Loucy (cell line): ENCODE measurements at regions not wholly inside any gene's neighbourhood (a gene's known extent, or its start where the extent isn't known, plus 50 kb on each side); places are given as distances from the start of the nearest gene placed in this dataset.

Experiments
- H2AFZ ChIP-seq: fragments of 200-600 bp; sonication (generic); 2 replicates; pipeline ENCODE4 v1.6.0; 2016; ENCODE audit warnings: antibody characterized with exemption, mild to moderate bottlenecking, low read length, moderate library complexity
- H3F3A ChIP-seq: fragments of 200-600 bp; 2 replicates; pipeline ENCODE4 v1.6.0; 2016; ENCODE audit warnings: antibody characterized with exemption, low read depth, mild to moderate bottlenecking
- H3K27me3 ChIP-seq: fragments of 200-600 bp; sonication (generic); 2 replicates; pipeline ENCODE4 v1.6.1; 2014; ENCODE audit warnings: low read length, mild to moderate bottlenecking; ENCODE audit not compliant: insufficient read depth, poor library complexity, severe bottlenecking
- H3K36me3 ChIP-seq: fragments of 200-600 bp; sonication (generic); 2 replicates; pipeline ENCODE4 v1.6.1; 2016; ENCODE audit warnings: low read length; ENCODE audit not compliant: insufficient read depth
- H3K4me1 ChIP-seq: fragments of 200-600 bp; sonication (generic); 2 replicates; pipeline ENCODE4 v1.5.1; 2014; ENCODE audit warnings: low read length, mild to moderate bottlenecking; ENCODE audit not compliant: insufficient read depth, poor library complexity, severe bottlenecking
- H3K4me2 ChIP-seq: fragments of 200-600 bp; sonication (generic); 2 replicates; pipeline ENCODE4 v1.6.0; 2014; ENCODE audit warnings: antibody characterized with exemption, low read length, low read depth, mild to moderate bottlenecking; ENCODE audit not compliant: poor library complexity, severe bottlenecking
- H3K4me3 ChIP-seq: fragments of 200-600 bp; sonication (generic); 2 replicates; pipeline ENCODE4 v1.5.1; 2014; ENCODE audit warnings: low read length, mild to moderate bottlenecking, mixed read lengths; ENCODE audit not compliant: poor library complexity, severe bottlenecking
- H3K79me2 ChIP-seq: fragments of 200-600 bp; sonication (generic); 2 replicates; pipeline ENCODE4 v1.6.1; 2014; ENCODE audit warnings: low read length; ENCODE audit not compliant: insufficient read depth
- H3K9ac ChIP-seq: fragments of 200-600 bp; sonication (generic); 2 replicates; pipeline ENCODE4 v1.6.0; 2014; ENCODE audit warnings: mild to moderate bottlenecking, low read depth, low read length, moderate library complexity; ENCODE audit not compliant: poor library complexity, severe bottlenecking
- H3K9me2 ChIP-seq: fragments of 200-600 bp; sonication (generic); replicated peaks from 2 replicates; pipeline ENCODE4 v1.6.1; 2016; ENCODE audit warnings: low read depth, low read length, mixed read lengths
- H3K9me3 ChIP-seq: fragments of 200-600 bp; sonication (generic); 2 replicates; pipeline ENCODE4 v1.6.1; 2014; ENCODE audit warnings: mild to moderate bottlenecking, antibody characterized with exemption, low read length, low read depth; ENCODE audit not compliant: insufficient read depth
- H4K20me1 ChIP-seq: fragments of 200-600 bp; sonication (generic); 2 replicates; pipeline ENCODE4 v1.6.0; 2014; ENCODE audit warnings: antibody characterized with exemption, low read length, mild to moderate bottlenecking; ENCODE audit not compliant: insufficient read depth, poor library complexity, severe bottlenecking
- EZH2phosphoT487 ChIP-seq: fragments of 200-600 bp; IDR thresholded peaks from 2 replicates; pipeline ENCODE4 v1.6.1; 2018; ENCODE audit warnings: antibody characterized with exemption, mild to moderate bottlenecking, moderate library complexity, borderline replicate concordance
- TF ChIP-seq, protein P1 (sequence below): fragments of 200-600 bp; sonication (generic); conservative IDR thresholded peaks from 2 replicates; pipeline ENCODE4 v1.5.1; 2014; ENCODE audit warnings: mild to moderate bottlenecking, antibody characterized with exemption, low read length

DNA sequence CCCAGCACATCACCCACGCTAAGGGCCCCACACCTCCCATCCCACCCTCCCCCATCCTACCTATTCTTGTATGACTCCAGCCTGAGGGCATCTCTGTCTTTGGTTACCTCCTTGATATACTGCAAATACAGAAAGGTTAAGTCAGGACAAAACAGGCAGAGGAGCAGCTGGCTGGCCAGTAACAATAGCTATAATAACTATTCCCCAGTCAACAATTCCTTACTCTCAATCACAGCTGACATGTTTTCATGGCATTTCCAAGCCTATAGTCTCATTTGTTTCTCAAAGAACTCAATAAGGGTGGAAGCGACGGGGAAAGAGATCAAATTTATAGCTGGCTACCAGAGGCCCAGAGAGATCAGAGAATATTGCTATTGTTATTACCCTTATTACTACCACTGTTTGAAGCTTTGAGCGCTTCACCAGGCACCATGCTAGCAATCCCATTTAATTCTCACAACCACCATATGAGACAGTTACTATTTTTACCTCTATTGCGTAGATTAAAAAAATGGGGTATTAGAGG is 93.0 kb upstream of the C2CD4B start:
- Histone ChIP-seq H2AFZ (no peak overlapping the region), H4K20me1 (no peaks in the 10 kb centered on the region), H3K4me3 (no peak overlapping the region), H3K36me3 (no peaks in the 10 kb centered on the region), H3K4me1 (no peaks in the 10 kb centered on the region), H3K9ac (no peak overlapping the region), H3K27me3 (no peaks in the 10 kb centered on the region), H3K79me2 (no peaks in the 10 kb centered on the region), H3K9me2 (no peaks in the 10 kb centered on the region), H3K9me3 (peaks cover 6% of the 10 kb centered on the region; the same call in 1 of the 2 replicates), H3K4me2 (no peak overlapping the region), H3F3A (no peaks in the 10 kb centered on the region)
- no peak for TF ChIP-seq EZH2phosphoT487
- TF ChIP-seq, protein P1, sequence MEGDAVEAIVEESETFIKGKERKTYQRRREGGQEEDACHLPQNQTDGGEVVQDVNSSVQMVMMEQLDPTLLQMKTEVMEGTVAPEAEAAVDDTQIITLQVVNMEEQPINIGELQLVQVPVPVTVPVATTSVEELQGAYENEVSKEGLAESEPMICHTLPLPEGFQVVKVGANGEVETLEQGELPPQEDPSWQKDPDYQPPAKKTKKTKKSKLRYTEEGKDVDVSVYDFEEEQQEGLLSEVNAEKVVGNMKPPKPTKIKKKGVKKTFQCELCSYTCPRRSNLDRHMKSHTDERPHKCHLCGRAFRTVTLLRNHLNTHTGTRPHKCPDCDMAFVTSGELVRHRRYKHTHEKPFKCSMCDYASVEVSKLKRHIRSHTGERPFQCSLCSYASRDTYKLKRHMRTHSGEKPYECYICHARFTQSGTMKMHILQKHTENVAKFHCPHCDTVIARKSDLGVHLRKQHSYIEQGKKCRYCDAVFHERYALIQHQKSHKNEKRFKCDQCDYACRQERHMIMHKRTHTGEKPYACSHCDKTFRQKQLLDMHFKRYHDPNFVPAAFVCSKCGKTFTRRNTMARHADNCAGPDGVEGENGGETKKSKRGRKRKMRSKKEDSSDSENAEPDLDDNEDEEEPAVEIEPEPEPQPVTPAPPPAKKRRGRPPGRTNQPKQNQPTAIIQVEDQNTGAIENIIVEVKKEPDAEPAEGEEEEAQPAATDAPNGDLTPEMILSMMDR, result no peak

DNA sequence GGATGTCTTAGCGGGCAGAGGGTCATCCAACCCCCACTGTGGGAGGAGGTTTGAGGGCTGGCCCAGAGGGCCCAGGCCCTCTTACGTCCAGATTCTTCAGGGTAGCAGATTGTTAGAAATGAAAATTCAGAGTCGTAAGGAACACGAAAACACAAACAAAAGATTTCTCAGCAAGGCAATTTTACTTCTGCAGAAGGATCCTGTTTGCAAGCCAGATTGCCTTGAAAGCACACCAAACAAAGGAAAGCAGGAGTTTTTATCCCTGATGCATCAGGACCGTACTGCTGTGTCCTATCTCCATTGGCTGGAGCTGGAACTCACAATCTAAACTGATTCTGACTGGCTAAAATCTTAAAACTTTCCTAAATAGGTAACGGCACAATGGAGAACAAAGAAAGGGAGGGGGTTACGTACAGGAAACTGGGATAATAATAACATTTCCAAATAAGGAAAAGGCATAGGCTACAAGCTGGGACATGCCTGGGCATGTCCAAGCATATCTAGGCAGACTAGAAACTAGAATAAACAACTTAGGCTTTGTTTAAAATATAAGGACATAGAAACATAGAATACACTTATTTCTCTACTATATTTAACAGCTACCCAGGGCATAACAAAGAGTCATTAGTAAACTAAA is 97.3 kb upstream of the C2CD4B start:
- Histone ChIP-seq H3K36me3 (no peaks in the 10 kb centered on the region), H3F3A (no peaks in the 10 kb centered on the region), H3K27me3 (no peaks in the 10 kb centered on the region), H3K4me1 (no peaks in the 10 kb centered on the region), H3K9me3 (peaks cover 6% of the 10 kb centered on the region; the same call in 1 of the 2 replicates), H3K4me3 (no peak overlapping the region), H3K9me2 (no peaks in the 10 kb centered on the region), H3K79me2 (no peaks in the 10 kb centered on the region), H4K20me1 (no peaks in the 10 kb centered on the region), H2AFZ (no peak overlapping the region), H3K9ac (no peak overlapping the region), H3K4me2 (no peak overlapping the region)
- TF ChIP-seq EZH2phosphoT487, result no peak
- TF ChIP-seq, protein P1, result no peak

DNA sequence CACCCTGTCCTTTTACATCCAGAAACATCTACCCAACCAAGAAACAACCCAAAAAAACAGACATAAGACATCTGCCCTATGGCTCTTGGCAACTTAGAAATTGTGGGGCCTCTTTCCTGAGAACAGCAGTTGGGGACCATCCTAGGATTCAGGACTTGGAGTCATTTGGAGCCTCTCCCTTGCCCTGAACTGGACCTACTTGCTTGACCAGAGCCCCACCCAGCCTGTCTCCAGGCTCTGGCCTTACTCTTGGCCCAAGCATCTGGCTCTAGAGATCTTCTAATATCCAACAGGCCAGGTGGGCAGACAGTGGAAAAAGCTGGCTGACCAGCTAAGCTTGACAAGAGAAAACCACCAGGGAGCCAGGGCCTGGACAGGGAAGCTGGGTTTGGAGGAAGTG is 99.1 kb upstream of the C2CD4B start:
- TF ChIP-seq EZH2phosphoT487, result no peak
- TF ChIP-seq, protein P1, result no peak
- Histone ChIP-seq H3K9ac (no peak overlapping the region), H3K9me3 (peaks cover 22% of the 10 kb centered on the region; the same call in 1 of the 2 replicates)

More for the DNA sequence above, 99.1 kb upstream of the C2CD4B start:
- no peaks in the 10 kb centered on the region for H3F3A ChIP-seq
- no peak overlapping the region for H2AFZ ChIP-seq
- H3K27me3 ChIP-seq, result no peaks in the 10 kb centered on the region
- H3K4me2 ChIP-seq, result no peak overlapping the region
- H4K20me1 ChIP-seq, result no peaks in the 10 kb centered on the region
- no peak overlapping the region for H3K4me3 ChIP-seq
- no peaks in the 10 kb centered on the region for H3K9me2 ChIP-seq
- H3K4me1 ChIP-seq, result no peaks in the 10 kb centered on the region
- no peaks in the 10 kb centered on the region for H3K79me2 ChIP-seq
- H3K36me3 ChIP-seq, result no peaks in the 10 kb centered on the region
